ENCODE measurements at regions not wholly inside any gene's neighbourhood (a gene's known extent, or its start where the extent isn't known, plus 50 kb on each side); places are given as distances from the start of the nearest gene placed in this dataset.

DNA sequence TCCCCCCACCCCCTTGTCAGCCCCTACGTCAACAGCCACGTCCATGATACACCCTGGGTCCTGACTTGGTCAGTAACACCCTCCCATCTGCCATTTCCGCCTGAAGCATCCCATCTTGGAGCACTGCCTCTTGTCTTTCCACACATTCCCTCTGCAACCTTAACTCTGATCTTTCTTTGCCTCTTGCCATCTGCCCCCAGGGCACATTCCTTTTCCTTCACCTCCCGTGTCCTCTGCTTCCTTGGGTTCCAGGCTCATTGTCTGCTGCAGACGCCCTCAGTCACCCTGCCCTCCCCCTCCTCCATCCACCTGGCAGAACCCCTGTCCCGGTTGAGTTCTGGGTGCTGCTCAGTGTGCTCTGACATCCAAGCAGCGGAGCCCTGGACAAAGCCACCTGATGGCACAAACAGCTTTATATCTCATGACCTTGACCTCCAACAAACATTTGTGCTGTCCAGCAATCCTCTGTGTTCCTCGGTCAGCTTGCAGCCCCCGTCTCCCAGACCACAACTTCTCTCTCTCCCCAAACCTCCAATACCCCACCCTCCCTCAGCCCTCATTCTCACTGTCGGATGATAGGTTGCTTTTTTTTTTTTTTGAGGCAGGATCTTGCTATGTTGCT, 97.7 kb upstream of the IER5L start:
- DNase-seq (ENCODE audit: low read depth in 2 of 3, low spot score in 2 of 3) = no peak

DNA sequence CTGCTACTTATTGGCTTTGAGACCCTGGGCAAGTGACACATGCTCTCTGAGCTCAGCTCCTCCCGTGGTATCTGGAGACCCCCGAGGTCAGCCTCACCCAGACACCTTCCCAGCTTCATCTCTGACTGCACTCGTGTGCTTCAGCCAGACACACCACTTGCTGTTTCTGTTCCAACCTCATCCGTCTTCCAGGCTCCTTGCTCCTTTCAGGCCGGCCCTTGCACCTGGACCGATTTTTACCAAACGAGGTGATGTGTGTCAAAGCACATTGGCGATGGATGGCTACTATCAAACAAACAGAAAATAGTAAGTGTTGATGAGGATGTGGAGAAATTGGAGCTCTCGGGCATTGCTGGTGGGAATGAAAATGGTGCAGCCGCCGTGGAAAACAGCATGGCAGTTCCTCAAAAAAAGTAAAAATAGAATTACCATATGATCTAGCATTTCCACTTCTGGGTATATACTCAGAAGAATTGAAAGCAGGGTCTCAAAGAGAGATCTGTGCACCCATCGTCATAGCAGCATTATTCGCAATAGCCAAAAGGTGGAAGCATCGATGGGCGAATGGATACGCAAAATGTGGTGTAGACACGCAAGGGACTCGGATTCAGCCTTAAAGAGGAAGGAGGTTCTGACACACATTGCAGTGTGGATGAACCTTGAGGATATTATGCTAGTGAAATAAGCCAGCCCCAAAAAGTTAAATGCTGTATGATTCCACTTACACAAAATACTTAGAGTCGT, 96.1 kb upstream of the IER5L start:
- DNase-seq (ENCODE audit: low read depth in 2 of 3, low spot score in 2 of 3) = no peak

GRCh38 chr9:129273136-129273895, 95.3 kb upstream of the IER5L start:
- DNase-seq (ENCODE audit: low read depth in 2 of 3, low spot score in 2 of 3) = no peak

- no peak for DNase-seq (ENCODE audit: low read depth in 2 of 3, low spot score in 2 of 3)
These were observed 94.4 kb upstream of the IER5L start for GRCh38 chr9:129272348-129273025.

DNA sequence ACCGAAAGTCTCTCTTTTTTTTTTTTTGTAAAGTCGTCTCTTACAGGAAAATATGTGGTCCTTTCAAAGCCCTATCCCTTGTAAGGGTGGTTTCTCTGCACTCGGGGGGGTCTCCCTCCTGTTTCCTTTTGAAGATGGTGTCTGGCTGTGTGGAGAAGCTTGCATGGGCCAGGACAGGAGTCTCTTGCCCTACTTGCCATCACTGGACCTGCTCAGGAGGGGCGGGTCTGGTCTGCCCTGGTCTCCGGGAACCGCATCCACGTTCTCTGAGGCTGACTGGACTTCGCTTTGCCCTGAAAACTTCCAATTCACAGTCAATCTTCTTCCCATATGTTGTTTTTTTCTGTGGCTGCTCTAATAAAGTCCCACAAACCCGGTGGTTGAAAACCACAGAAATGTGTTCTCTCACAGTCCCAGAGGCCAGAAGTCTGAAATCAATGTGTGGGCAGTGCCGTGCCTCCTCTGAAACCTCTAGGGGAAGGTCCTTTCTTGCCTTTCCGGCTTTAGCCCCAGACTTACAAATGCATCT, 92.9 kb upstream of the IER5L start:
- DNase-seq (ENCODE audit: low read depth in 2 of 3, low spot score in 2 of 3) = no peak

- DNase-seq (ENCODE audit: low read depth in 2 of 3, low spot score in 2 of 3) = peak in 1 of 3 experiments; percentile 23
These were observed 92.1 kb upstream of the IER5L start for GRCh38 chr9:129270205-129270604.

DNA sequence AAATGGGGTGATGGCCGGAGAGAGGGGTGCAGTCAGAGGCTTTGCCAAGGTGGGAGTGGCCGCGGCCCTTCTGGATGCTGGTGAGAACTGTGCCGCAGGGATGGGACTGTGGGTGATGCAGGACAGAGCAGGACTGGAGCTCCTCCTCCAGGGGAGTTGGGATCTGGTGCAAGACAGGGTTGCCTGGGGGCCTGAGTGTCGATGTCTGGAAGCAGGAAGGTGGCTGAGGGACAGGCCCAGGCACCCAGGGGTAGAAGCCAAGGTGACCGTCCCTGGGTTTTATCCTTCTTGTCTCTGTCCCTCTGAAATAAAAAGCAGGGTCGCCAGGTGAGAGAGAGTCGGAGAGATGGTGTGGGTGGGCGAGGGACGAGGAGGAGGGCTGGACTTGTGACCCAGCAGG, 89.1 kb upstream of the IER5L start:
- no peak for DNase-seq (ENCODE audit: low read depth in 2 of 3, low spot score in 2 of 3)

DNA sequence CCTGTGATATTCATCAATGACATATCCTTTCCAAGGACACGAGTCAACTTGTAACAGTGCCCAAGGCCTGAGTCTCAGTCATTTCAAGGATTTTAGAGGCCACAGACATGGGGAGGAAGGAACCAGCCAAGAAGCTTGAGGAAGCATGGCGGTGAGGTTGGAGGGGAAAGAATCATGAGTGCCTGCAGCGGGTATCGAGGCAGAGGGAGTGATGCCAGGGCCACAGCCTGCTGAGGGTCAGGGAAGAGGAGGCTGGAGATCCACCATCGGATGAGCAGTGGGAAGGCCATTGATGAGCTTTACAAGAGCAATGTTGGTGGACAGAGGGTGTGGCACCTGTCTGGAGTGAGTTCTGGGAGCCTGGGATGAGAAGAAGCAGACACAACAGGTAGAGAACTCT, 88.5 kb upstream of the IER5L start:
- DNase-seq (ENCODE audit: low read depth in 2 of 3, low spot score in 2 of 3) = no peak

- DNase-seq (ENCODE audit: low read depth in 2 of 3, low spot score in 2 of 3) = no peak
These were observed 86.3 kb upstream of the IER5L start for GRCh38 chr9:129264388-129264787.

DNA sequence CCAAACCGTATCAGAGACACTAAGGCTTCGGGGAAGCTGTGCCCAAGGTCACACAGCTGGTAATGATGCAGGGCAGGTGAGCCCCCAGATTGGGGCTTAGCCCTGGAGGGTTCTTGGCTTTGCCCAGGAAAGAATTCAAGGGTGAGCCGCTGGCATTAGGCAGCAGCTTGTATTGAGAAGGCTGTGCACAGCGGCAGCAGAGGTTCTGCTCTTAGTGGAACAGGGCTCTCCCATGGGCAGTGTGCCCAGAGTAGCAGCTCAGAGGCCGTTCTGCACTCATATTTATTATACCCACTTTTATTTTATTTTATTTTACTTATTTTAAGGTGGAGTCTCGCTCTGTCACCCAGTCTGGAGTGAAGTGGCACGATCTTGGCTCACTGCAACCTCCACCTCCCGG, 85.8 kb upstream of the IER5L start:
- DNase-seq (ENCODE audit: low read depth in 2 of 3, low spot score in 2 of 3) = no peak

DNA sequence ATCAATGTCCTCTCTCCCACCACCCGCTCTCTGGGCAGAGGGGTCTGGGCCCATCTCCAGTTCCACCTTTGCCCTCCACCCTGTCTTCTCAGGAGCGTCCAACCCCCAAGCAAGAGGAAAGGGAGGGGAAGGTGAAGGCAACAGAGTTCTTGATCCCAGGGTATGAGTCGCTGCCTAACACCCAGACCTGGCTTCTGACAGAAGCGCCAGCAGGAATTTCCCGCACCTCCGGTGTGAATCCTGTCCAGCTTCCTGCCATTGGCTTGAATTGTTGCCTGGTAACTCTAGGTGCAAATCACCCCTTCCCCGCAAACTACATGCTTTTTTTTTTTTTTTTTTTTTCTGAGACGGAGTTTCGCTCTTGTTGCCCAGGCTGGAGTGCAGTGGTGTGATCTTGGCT, 84.2 kb upstream of the IER5L start:
- DNase-seq (ENCODE audit: low read depth in 2 of 3, low spot score in 2 of 3) = no peak

DNA sequence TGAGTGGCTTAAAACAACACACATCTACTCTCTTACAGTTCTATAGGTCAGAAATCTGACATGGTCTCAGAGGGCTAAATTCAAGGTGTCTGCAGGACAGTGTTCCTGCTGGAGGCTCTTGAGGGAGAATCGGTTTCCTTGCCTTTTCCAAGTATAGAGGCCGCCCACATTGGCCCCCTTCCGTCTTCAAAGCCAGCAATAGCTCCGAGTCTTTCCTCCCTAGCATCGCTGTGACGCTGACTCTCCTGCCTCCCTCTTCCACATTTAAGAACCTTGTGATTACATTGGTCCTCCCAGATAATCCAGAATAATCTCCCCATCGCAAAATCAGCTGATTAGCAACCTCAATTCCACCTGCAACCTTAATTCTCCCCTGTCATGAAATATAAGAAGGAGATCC, 81.3 kb upstream of the IER5L start:
- DNase-seq (ENCODE audit: low read depth in 2 of 3, low spot score in 2 of 3) = no peak

GRCh38 chr9:129258823-129259301, 80.8 kb upstream of the IER5L start:
- DNase-seq (ENCODE audit: low read depth in 2 of 3, low spot score in 2 of 3) = no peak

GRCh38 chr9:129258124-129258822, 80.2 kb upstream of the IER5L start:
- DNase-seq (ENCODE audit: low read depth in 2 of 3, low spot score in 2 of 3) = peak; percentile 63 to 80 (median 80)

GRCh38 chr9:129256959-129257713, 79.1 kb upstream of the IER5L start:
- no peak for DNase-seq (ENCODE audit: low read depth in 2 of 3, low spot score in 2 of 3)

GRCh38 chr9:129254566-129255287, 76.7 kb upstream of the IER5L start:
- DNase-seq (ENCODE audit: low read depth in 2 of 3, low spot score in 2 of 3) = no peak

DNA sequence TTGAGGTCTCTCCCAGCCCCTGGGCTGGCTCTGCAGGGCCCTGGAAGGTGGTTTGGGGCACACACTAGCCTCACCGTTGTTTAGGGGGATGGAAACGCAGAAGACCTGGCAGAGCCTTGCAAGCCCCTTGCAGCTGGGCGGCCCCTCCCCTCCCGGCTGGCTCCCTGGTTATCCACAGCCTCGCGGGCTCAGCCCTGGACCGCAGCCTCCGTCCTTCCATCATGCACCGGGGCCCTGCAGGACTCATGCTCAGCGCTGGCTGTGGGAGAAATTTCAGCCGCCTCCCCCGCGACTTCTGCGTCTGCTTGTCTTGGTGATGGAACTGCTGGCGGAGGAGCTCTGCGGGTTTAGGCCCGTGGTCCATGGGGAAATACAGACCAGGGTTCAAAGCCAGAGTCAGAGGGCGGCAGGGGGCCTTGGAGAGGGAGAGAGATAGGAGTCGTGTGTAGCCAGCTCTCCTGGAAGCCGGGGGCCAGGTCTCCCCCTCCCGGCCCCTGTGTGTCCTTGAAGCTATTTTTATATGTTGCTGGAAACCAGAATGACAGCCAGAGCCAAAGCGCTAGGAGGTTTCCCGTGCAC, 75.8 kb upstream of the IER5L start:
- DNase-seq (ENCODE audit: low read depth in 2 of 3, low spot score in 2 of 3) = no peak

GRCh38 chr9:129252937-129253802, 75.1 kb upstream of the IER5L start:
- DNase-seq (ENCODE audit: low read depth in 2 of 3, low spot score in 2 of 3) = no peak

Measured in activated CD8-positive, alpha-beta memory T cell treated with anti-CD3 and anti-CD28 coated beads for 48 hours (primary cell).